Naive B cell (primary cell): ENCODE measurements at regions not wholly inside any gene's neighbourhood (a gene's known extent, or its start where the extent isn't known, plus 50 kb on each side); places are given as distances from the start of the nearest gene placed in this dataset.
A peak's percentile ranks its signal among the peaks of the same experiment; 100 is the strongest.

ENCODE experiments used
- ATAC-seq, 2 donors: fragments of 150-1000 bp; cut with Tn5 transposase; 2 replicates each; pipeline ENCODE4 v1.10.0; 2021; ENCODE audit warnings: low read depth in 2 of 2, mild to moderate bottlenecking in 2 of 2, moderate library complexity in 2 of 2
- DNase-seq: peaks from one replicate; pipeline ENCODE4 v3.0.0; 2022
- H3K27ac Mint-ChIP-seq, 6 donors: one replicate each; pipeline ENCODE4 v1.8.0; 2020 to 2022; ENCODE audit warnings: mild to moderate bottlenecking in 6 of 6, mixed read lengths in 6 of 6, moderate library complexity in 5 of 6, inconsistent platforms in 2 of 6
- H3K27me3 Mint-ChIP-seq, 3 donors: one replicate each; pipeline ENCODE4 v1.8.0; 2021 to 2022; ENCODE audit warnings: mixed read lengths in 3 of 3, mild to moderate bottlenecking in 1 of 3
- H3K36me3 Mint-ChIP-seq, 2 donors: one replicate each; pipeline ENCODE4 v1.8.0; 2020 to 2022; ENCODE audit warnings: mixed read lengths in 2 of 2, inconsistent platforms in 1 of 2, mild to moderate bottlenecking in 1 of 2
- H3K4me1 Mint-ChIP-seq, 3 donors: one replicate each; pipeline ENCODE4 v1.8.0; 2020 to 2022; ENCODE audit warnings: mixed read lengths in 3 of 3, inconsistent platforms in 1 of 3, mild to moderate bottlenecking in 1 of 3, moderate library complexity in 1 of 3
- H3K4me3 Mint-ChIP-seq, 8 donors: one replicate each; pipeline ENCODE4 v1.8.0; 2020 to 2022; ENCODE audit warnings: mild to moderate bottlenecking in 8 of 8, mixed read lengths in 8 of 8, moderate library complexity in 8 of 8, inconsistent platforms in 2 of 8
- H3K9me3 Mint-ChIP-seq, 7 donors: one replicate each; pipeline ENCODE4 v1.8.0; 2020 to 2022; ENCODE audit warnings: mixed read lengths in 7 of 7, mild to moderate bottlenecking in 5 of 7, inconsistent platforms in 2 of 7, moderate library complexity in 1 of 7

DNA sequence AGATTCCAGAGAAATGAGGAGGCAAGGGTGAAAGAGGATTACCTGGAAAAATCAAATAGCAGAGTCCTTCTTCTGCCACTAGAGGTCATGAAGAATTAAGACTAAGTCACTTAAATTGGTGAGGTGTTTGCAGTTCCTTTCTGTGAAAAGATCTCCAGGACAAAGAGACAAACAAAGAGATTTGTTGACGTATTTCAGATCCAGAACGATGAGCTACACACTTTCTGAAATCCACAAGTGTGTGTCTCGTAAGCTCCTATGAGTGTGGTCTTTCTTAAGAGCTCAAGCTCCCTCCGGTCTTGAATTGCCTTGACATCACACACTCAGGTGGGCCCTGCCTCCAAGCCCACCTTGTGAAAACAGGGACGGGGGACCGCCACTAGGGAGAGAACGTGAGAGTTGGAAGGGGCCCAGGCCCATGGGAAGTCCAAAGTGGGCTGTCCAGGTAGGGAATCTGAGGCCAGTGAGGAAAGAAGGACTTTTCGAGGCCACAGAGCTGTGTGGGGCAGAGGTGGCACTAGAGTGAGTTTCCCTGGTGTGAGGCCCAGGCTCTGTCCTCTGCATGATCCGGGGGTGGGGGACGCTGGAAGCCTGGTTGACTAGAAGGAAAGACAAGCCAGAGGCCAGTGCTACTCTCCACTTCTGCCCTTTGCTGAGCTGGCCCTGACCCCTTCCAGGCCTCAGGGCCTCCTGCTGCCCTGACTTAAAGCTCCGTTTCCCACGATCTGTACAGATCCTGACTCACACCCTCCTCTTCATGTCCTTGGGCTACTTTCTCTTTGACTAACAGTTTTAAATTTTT is 168.1 kb upstream of the NCK2 start:
- no peaks in the 10 kb centered on the region for H3K9me3 Mint-ChIP-seq
- DNase-seq, result peak; percentile 28
- H3K27me3 Mint-ChIP-seq, result peaks cover 5 to 20% (median 10%) of the 10 kb centered on the region in 3 donors
- peaks cover 8 to 24% (median 13%) of the 10 kb centered on the region in 3 donors for H3K4me1 Mint-ChIP-seq
- peak in 1 of 2 donors; percentile 53 for ATAC-seq
- peak overlapping the region in 5 of 6 donors; percentile 67 to 94 (median 75) for H3K27ac Mint-ChIP-seq
- H3K4me3 Mint-ChIP-seq, result no peak overlapping the region
- no peaks in the 10 kb centered on the region for H3K36me3 Mint-ChIP-seq

DNA sequence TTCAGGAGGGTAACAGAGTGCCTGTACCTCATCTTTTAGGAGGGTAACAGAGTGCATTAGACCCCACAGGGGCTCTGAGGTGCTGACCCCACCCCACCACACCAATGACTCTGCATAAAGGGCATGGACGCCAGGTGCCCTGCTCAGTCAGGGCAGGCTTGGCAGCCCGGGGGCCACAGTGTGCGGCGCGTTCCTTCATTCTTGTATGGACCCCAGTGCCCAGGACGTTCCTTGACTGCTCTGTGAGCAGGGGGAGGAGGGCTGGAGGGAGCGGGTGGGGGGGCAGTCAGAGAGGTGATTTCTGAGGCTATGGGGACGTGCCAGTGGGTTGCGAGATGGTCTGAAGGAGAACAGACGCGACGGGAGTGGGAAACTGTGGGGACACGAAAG is 168.7 kb upstream of the NCK2 start:
- ATAC-seq (no peak), DNase-seq (no peak)
- Mint-ChIP-seq H3K9me3 (no peaks in the 10 kb centered on the region), H3K4me1 (peaks cover 8 to 23% (median 18%) of the 10 kb centered on the region in 3 donors), H3K36me3 (no peaks in the 10 kb centered on the region), H3K27ac (peak overlapping the region in 4 of 6 donors; percentile 67 to 94 (median 76)), H3K27me3 (peaks cover 5 to 26% (median 14%) of the 10 kb centered on the region in 3 donors), H3K4me3 (no peak overlapping the region)

DNA sequence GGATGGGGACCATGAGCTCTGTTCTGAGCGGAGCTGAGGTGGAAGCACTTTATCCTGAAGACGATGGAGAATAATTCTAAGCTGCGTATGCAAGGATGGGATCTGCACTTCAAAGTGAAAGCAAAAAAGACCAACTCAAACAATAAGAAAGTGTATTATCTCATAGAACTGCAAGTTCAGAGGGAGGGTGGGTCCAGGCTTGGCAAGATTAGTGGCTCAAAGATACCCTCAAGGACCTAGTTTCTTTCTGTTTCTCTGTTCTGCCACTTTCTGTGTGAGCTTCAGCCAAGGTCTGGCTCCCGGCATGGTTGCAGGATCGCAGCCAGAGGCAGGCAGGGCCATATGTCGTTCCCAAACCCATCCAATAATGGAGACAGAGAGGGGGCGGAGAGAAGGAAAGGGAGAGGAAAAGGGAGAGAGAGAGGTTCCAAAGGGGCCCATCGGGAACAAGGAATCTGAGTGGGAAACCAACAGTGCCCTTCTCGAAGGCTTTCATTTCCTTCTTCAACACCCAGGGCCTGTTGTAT is 169.2 kb upstream of the NCK2 start:
- peaks cover 8 to 18% (median 18%) of the 10 kb centered on the region in 3 donors for H3K4me1 Mint-ChIP-seq
- H3K9me3 Mint-ChIP-seq, result no peaks in the 10 kb centered on the region
- H3K27me3 Mint-ChIP-seq, result peaks cover 8 to 31% (median 16%) of the 10 kb centered on the region in 3 donors
- DNase-seq (no peak), ATAC-seq (no peak)
- H3K27ac Mint-ChIP-seq, result peak overlapping the region in 2 of 6 donors; percentile 12 to 93
- H3K36me3 Mint-ChIP-seq, result no peaks in the 10 kb centered on the region
- no peak overlapping the region for H3K4me3 Mint-ChIP-seq

DNA sequence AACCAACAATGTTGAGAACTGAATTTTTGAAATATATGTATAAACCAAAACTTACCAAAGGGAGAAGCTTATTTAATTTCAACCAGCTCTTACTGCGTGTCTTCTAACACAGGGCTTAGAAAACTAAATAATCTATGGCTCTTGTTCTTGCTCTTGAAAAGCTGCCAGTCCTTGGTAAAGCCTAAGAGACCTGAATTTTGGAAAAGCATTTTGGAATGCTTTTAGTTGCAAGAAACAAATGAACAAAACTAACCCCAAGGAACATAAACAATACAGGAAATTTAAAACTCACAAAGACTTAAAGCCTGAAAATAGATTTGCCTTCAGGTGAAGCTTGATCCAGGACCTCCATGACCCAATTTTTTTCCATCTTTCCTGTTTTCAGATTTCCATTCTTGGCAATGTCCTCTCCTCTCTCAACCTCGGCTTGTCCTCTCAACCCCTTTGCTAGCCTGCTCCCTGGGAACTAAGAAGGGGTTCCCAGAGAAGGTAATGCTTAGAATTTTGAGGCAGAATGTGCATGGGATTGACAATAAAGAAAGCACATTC is 169.8 kb upstream of the NCK2 start:
- DNase-seq (no peak), ATAC-seq (no peak)
- H3K27me3 Mint-ChIP-seq, result peaks cover 15 to 37% (median 23%) of the 10 kb centered on the region in 3 donors
- H3K9me3 Mint-ChIP-seq, result no peaks in the 10 kb centered on the region
- no peak overlapping the region for H3K27ac Mint-ChIP-seq
- peaks cover 8 to 18% (median 18%) of the 10 kb centered on the region in 3 donors for H3K4me1 Mint-ChIP-seq
- no peak overlapping the region for H3K4me3 Mint-ChIP-seq
- no peaks in the 10 kb centered on the region for H3K36me3 Mint-ChIP-seq

DNA sequence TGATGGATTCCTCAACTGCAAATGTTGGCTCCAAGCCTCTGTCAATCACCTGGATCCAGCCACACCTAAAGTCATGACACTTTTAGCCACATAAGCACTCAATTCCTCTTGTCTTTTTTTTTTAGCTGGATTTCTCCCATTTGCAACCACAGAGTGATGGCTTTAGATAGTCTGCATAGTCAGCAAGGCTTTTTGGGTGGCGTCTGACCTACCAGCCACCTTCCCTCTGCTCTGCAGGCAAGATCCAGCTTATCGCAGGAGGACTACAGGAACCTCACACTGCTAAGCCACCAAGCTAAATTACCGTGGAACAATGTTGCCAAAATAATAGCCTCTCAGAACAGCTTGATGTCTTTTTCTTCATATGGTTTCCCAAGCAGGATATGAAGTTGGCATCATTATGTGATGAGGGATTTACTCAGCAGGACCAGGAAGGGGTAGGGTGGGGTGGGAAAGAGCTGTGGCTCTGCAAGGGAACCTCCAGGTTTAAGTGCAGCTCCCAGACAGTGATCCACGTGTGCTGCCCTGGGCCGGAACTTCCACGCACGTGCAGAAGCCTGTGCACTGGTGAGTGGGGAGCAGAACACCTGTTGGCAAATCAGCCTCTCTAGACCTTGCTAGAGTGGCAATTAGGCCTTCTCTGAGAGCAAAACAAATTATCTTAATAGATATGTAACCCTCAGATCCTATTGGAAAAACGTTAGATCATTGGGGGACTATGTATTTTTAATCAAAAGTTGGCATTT is 170.6 kb upstream of the NCK2 start:
- no peak for ATAC-seq
- H3K27ac Mint-ChIP-seq, result no peak overlapping the region
- H3K4me1 Mint-ChIP-seq, result peaks cover 8 to 18% (median 18%) of the 10 kb centered on the region in 3 donors
- peaks cover 16 to 39% (median 25%) of the 10 kb centered on the region in 3 donors for H3K27me3 Mint-ChIP-seq
- no peak for DNase-seq
- H3K9me3 Mint-ChIP-seq, result no peaks in the 10 kb centered on the region
- H3K4me3 Mint-ChIP-seq, result no peak overlapping the region
- H3K36me3 Mint-ChIP-seq, result no peaks in the 10 kb centered on the region

DNA sequence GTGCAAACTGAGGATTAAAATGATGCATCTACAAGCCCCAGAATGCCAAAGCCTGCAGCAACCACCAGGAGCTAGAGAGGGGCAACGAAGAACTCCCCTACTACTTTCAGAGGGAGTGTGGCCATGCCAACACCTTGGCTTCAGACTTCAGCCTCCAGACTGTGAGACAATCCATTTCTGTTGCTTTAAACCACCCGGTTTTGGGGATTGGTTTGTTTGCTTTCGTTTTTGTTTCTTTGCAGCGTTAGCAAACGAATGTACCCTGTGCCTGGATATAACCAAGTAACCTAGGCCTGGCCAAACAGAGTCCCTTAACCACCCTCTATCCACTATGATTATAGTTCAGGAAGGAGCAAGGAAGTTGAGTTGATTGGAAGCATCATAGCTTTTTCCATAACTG is 171.2 kb upstream of the NCK2 start:
- no peak overlapping the region for H3K4me3 Mint-ChIP-seq
- H3K9me3 Mint-ChIP-seq, result no peaks in the 10 kb centered on the region
- H3K27ac Mint-ChIP-seq, result peak overlapping the region in 1 of 6 donors; percentile 65
- H3K27me3 Mint-ChIP-seq, result peaks cover 16 to 39% (median 25%) of the 10 kb centered on the region in 3 donors
- DNase-seq, result no peak
- no peak for ATAC-seq
- H3K36me3 Mint-ChIP-seq, result no peaks in the 10 kb centered on the region
- H3K4me1 Mint-ChIP-seq, result peaks cover 8 to 18% (median 18%) of the 10 kb centered on the region in 3 donors

DNA sequence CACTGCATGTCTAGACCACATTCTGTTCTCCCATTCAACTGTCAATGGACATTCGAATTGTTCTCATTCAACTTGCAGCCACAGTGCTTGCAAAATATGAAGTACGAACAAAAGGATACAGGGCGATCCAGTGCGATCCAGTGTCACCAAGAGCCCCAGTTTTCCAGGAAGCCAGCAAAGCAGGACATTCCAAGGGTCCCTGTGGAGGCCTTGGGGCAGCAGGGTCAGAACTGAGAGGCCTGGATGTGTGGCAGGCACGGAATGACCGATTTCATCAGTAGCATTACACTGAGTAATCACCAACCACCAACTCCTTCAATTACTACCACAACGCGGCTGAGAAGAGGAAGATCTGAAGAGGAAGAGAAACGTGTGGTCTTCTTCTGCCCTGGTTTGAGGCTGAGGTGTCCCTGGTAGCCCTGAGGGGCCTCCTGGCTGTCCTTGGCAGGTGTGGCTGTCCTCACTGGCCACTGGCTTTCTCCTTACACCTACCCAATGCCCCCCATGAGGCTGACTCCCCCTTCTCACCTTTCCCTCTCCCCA is 172.7 kb upstream of the FHL2 start:
- no peak for ATAC-seq
- no peak for DNase-seq
- H3K27ac Mint-ChIP-seq, result peak overlapping the region in 1 of 6 donors; percentile 27
- peaks cover 16 to 39% (median 32%) of the 10 kb centered on the region in 3 donors for H3K27me3 Mint-ChIP-seq
- H3K4me3 Mint-ChIP-seq, result no peak overlapping the region
- no peaks in the 10 kb centered on the region for H3K36me3 Mint-ChIP-seq
- H3K9me3 Mint-ChIP-seq, result no peaks in the 10 kb centered on the region
- peaks cover 3 to 14% (median 13%) of the 10 kb centered on the region in 3 donors for H3K4me1 Mint-ChIP-seq

DNA sequence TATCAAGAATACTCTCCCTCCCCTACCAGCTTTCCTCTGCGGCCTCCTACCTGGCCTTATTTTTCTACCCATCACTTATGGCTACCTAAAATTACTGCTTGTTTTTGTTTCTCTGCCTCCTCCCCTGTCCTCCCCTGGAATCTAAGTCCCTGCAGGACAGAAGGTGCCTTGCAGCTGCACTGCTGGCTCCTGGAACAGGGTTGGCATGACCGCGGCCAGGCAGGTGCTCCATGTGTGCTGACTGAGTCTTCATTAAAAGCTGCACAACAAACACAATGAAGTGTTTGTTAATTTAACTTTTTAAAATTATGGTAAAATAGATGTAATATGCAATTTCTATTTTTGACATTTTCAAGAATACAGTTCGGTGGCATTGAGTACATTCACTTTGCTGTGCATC is 171.9 kb upstream of the FHL2 start:
- H3K4me1 Mint-ChIP-seq, result peaks cover 0 to 9% (median 7%) of the 10 kb centered on the region in 3 donors
- ATAC-seq (no peak), DNase-seq (no peak)
- peak overlapping the region in 1 of 6 donors; percentile 56 for H3K27ac Mint-ChIP-seq
- H3K36me3 Mint-ChIP-seq, result no peaks in the 10 kb centered on the region
- peaks cover 16 to 37% (median 28%) of the 10 kb centered on the region in 3 donors for H3K27me3 Mint-ChIP-seq
- H3K4me3 Mint-ChIP-seq, result no peak overlapping the region
- H3K9me3 Mint-ChIP-seq, result no peaks in the 10 kb centered on the region

DNA sequence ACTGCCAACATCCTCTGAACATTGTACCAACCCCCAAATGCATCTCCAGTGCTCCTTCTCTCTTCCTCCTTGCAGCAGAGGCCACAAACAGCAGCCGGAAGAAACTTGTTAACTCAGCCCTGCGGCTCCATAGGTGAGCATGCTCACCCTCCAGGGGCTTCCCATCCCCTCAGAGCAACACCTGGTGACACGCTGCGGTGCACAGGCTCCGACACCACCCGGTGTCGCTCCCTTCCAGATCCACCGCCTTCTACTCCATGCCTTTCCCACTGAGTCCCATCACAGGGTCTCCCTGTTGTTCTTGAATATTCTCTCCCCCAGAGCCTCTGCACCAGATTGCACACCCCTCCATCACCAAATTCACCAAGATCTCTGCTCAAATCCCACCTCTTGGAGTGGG is 171.5 kb upstream of the FHL2 start:
- ATAC-seq (no peak), DNase-seq (no peak)
- peaks cover 0 to 9% (median 2%) of the 10 kb centered on the region in 3 donors for H3K4me1 Mint-ChIP-seq
- H3K9me3 Mint-ChIP-seq, result peaks cover 0 to under 1% (median 0%) of the 10 kb centered on the region in 7 donors
- H3K27me3 Mint-ChIP-seq, result peaks cover 12 to 32% (median 28%) of the 10 kb centered on the region in 3 donors
- H3K4me3 Mint-ChIP-seq, result no peak overlapping the region
- H3K27ac Mint-ChIP-seq, result peak overlapping the region in 1 of 6 donors; percentile 0
- H3K36me3 Mint-ChIP-seq, result no peaks in the 10 kb centered on the region

DNA sequence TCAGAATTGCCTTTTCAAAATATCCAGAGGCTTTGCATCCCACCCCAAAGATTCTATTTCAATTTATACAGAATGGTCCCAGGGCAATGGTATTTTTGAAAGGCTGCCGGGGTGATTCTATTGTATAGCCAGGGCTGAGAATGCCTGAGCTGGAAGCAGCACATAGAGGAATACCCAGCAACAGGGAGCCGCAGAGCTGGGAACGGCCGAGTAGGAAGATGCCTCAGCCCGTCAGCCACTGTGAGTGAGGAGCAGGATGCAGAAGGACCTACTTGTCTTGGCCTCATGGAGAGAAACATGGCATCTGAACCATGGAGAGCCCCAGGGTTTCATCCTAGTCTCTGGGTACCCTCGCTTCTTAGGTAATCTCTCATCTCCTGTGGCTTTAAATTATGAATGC is 170.8 kb upstream of the FHL2 start:
- Mint-ChIP-seq H3K36me3 (no peaks in the 10 kb centered on the region), H3K27ac (no peak overlapping the region), H3K9me3 (peaks cover 0 to 7% (median 0%) of the 10 kb centered on the region in 7 donors), H3K4me1 (peaks cover 0 to 9% (median 0%) of the 10 kb centered on the region in 3 donors), H3K27me3 (peaks cover 10 to 30% (median 28%) of the 10 kb centered on the region in 3 donors), H3K4me3 (no peak overlapping the region)
- DNase-seq (no peak), ATAC-seq (no peak)

DNA sequence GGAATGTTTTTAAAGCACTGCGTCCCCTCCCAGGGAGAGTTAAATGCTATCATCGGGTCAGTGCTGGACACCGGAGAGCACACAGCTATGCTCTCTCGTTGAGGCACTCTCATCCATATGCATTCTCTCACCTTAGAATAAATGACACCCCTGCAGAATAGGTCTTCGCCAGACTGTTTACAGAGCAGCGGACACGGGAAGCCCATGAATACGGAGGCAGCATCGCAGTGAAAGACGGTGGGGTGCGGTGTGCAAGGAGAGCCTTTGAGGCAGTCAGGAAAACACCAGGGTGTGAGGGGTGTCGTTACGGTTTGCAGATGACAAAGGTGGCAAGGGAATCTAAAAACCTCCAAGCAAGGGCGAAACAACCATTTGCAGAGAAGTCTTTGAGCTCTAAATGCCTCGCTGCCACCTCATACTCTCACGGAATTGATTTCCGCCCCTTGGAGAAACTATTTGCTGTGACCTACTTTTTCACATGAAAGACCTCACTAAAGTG is 169.2 kb upstream of the FHL2 start:
- Mint-ChIP-seq H3K4me3 (no peak overlapping the region), H3K36me3 (no peaks in the 10 kb centered on the region), H3K27me3 (peaks cover 19 to 34% (median 30%) of the 10 kb centered on the region in 3 donors), H3K9me3 (peaks cover 0 to 7% (median 0%) of the 10 kb centered on the region in 7 donors), H3K27ac (peak overlapping the region in 1 of 6 donors; percentile 5), H3K4me1 (peaks cover 0 to 9% (median 0%) of the 10 kb centered on the region in 3 donors)
- DNase-seq (no peak), ATAC-seq (no peak)

DNA sequence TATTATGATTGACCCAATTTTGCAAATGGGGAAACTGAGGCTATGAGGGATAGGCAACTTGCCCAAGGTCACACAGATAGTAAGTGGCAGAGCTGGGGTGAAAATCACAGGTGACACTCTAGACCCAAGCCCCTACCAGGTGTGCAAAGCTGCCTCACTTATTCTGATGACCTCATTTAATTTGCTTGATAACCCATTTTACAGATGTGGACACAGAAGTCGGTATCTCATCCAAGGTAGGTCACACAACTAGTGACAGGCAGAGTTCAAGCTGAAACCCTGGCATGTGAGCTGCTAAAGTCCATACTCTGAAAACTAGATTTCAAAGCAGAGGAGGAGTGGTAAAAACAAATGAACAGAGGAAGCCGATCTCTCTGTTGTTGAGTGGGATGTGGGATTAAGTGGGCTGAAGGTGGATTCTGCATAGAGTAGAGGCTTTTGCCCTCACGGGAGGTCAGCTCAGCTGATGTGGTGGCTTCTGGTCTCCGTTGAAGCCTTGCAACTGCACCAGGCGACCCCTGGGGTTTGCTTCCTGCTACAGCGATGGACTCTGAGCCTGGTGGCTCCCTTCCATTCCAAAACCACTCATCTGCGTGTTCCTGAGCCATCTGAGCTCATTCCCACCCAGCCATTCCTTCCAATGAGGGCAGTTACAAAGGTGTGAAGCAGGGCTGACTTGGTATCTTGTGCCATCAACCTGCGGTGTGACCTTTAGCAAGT is 164.3 kb upstream of the FHL2 start:
- peaks cover 27 to 28% (median 28%) of the 10 kb centered on the region in 3 donors for H3K27me3 Mint-ChIP-seq
- H3K27ac Mint-ChIP-seq, result no peak overlapping the region
- H3K4me1 Mint-ChIP-seq, result no peaks in the 10 kb centered on the region
- peaks cover 0 to 7% (median 0%) of the 10 kb centered on the region in 7 donors for H3K9me3 Mint-ChIP-seq
- H3K36me3 Mint-ChIP-seq, result no peaks in the 10 kb centered on the region
- no peak overlapping the region for H3K4me3 Mint-ChIP-seq
- no peak for ATAC-seq
- DNase-seq, result no peak
